GM12878 (cell line): ENCODE measurements at regions not wholly inside any gene's neighbourhood (a gene's known extent, or its start where the extent isn't known, plus 50 kb on each side); places are given as distances from the start of the nearest gene placed in this dataset.
A peak's percentile ranks its signal among the peaks of the same experiment; 100 is the strongest.

Source experiments
- ATAC-seq: fragments of 200-7000 bp; cut with Tn5 transposase; 3 replicates; pipeline ENCODE4 v1.9.1; 2020; ENCODE audit warnings: mild to moderate bottlenecking, moderate library complexity
- BruUV-seq: library from RNA; stranded (reverse); fragments of 400-500 nt; replicated peaks from 2 replicates; lab custom pipeline; 2021; lab: Mats Ljungman, UMichigan
- CTCF ChIA-PET: fragments of 300-600 bp; sonication (Branson Sonifier 250); formaldehyde crosslinking; extraction: SDS; loops from one replicate; lab custom pipeline; 2021; ENCODE audit warnings: inconsistent platforms; lab: Yijun Ruan, JAX
- POLR2A ChIA-PET: fragments of 350-600 bp; formaldehyde crosslinking; extraction: SDS; loops from one replicate; lab custom pipeline; 2021; ENCODE audit warnings: inconsistent platforms; lab: Charles Lee
- RAD21 ChIA-PET: fragments of 300-600 bp; sonication (Branson Sonifier 250); formaldehyde crosslinking; loops from one replicate; lab custom pipeline; 2023; ENCODE audit warnings: antibody characterized with exemption; ENCODE audit not compliant: unreplicated experiment; lab: Charles Lee
- SMC1A ChIA-PET: fragments of 300-600 bp; sonication (Branson Sonifier 250); formaldehyde crosslinking; loops from one replicate; lab custom pipeline; 2023; ENCODE audit not compliant: unreplicated experiment, uncharacterized antibody; lab: Charles Lee
- DNase-seq: peaks from one replicate; pipeline ENCODE4 v3.0.0-alpha.2; 2011; ENCODE audit warnings: low read depth, low spot score
- FAIRE-seq: peaks from 3 replicates; lab custom pipeline; 2011; peaks lifted over from hg19 to GRCh38; lab: Jason Lieb, UNC
- H2AFZ ChIP-seq: 2 replicates; pipeline ENCODE4 v1.6.0; 2011; ENCODE audit warnings: low read depth, low read length, control low read depth; ENCODE audit not compliant: control insufficient read depth
- H3K27ac ChIP-seq: 2 replicates; pipeline ENCODE4 v1.5.1; 2011; ENCODE audit warnings: control low read depth; ENCODE audit not compliant: control insufficient read depth, insufficient read depth
- H3K27me3 ChIP-seq, 2 experiments: replicated peaks in 1 of 2; 2 replicates each; pipeline versions ENCODE4 v1.6.0 to v1.6.1; 2011; ENCODE audit warnings: low read length in 1 of 2; ENCODE audit not compliant: control insufficient read depth in 2 of 2, insufficient read depth in 2 of 2
- H3K36me3 ChIP-seq, 2 experiments: 2 replicates each; pipeline ENCODE4 v1.5.1; 2011; ENCODE audit warnings: low read length in 1 of 2; ENCODE audit not compliant: control insufficient read depth in 2 of 2, insufficient read depth in 2 of 2
- H3K4me1 ChIP-seq: 2 replicates; pipeline ENCODE4 v1.6.1; 2011; ENCODE audit warnings: mild to moderate bottlenecking, low read length, moderate library complexity, mixed read lengths; ENCODE audit not compliant: control insufficient read depth, insufficient read depth
- H3K4me2 ChIP-seq: 2 replicates; pipeline ENCODE4 v1.6.0; 2011; ENCODE audit warnings: control low read depth; ENCODE audit not compliant: control insufficient read depth, insufficient read depth
- H3K4me3 ChIP-seq: fragments of 200-600 bp; sonication (generic); 2 replicates; pipeline ENCODE4 v1.5.1; 2016
- H3K79me2 ChIP-seq: 2 replicates; pipeline ENCODE4 v1.6.0; 2011; ENCODE audit warnings: low read length; ENCODE audit not compliant: control insufficient read depth, insufficient read depth
- H3K9ac ChIP-seq: 2 replicates; pipeline ENCODE4 v1.8.0; 2011; ENCODE audit warnings: low read length, control low read depth, mixed read lengths; ENCODE audit not compliant: control insufficient read depth, insufficient read depth
- H3K9me3 ChIP-seq: replicated peaks from 3 replicates; pipeline ENCODE4 v1.5.1; 2011; ENCODE audit warnings: mild to moderate bottlenecking, low read length; ENCODE audit not compliant: control insufficient read depth, insufficient read depth
- H4K20me1 ChIP-seq: 2 replicates; pipeline ENCODE4 v1.6.0; 2011; ENCODE audit not compliant: control insufficient read depth, insufficient read depth
- MEF2A ChIP-seq: IDR thresholded peaks from 2 replicates; pipeline ENCODE4 v1.6.1; 2011; ENCODE audit warnings: low read depth, mild to moderate bottlenecking, low read length, moderate library complexity; ENCODE audit not compliant: insufficient read depth
- NFIC ChIP-seq: IDR thresholded peaks from 2 replicates; pipeline ENCODE4 v1.6.1; 2012; ENCODE audit warnings: low read depth, mild to moderate bottlenecking, inconsistent platforms, low read length, moderate library complexity
- TBL1XR1 ChIP-seq: IDR thresholded peaks from 2 replicates; pipeline ENCODE4 v1.6.1; 2012; ENCODE audit warnings: low read depth, low read length, improper control_type of control experiment
- YBX1 ChIP-seq: fragments of 450-650 bp; IDR thresholded peaks from 2 replicates; pipeline ENCODE4 v1.6.1; 2016; ENCODE audit warnings: antibody characterized with exemption
- ZSCAN29 ChIP-seq: fragments of 450-650 bp; IDR thresholded peaks from 2 replicates; pipeline ENCODE4 v1.6.1; 2017; ENCODE audit warnings: mild to moderate bottlenecking, moderate library complexity
- WGBS: methylation state at CpG from one replicate; pipeline ENCODE4 v1.1.6; 2016; ENCODE audit warnings: low lambda C conversion rate; ENCODE audit not compliant: insufficient replicate concordance, insufficient coverage; ENCODE audit errors: missing lambda C conversion rate; 5-methylcytosine and 5-hydroxymethylcytosine counted together
- in situ Hi-C: fragments of 300-500 bp; cut with MboI; formaldehyde crosslinking; loops from 9 replicates; pipeline ENCODE4 v1.14.3; 2018; ENCODE audit warnings: mixed read lengths
- intact Hi-C: fragments of 100-400 bp; cut with micrococcal nuclease; formaldehyde crosslinking; loops from one replicate; pipeline ENCODE4 v1.14.2; 2022; ENCODE audit not compliant: unreplicated experiment
- TF ChIP-seq, protein P1 (sequence below): IDR thresholded peaks from 2 replicates; pipeline ENCODE4 v1.6.1; 2012; ENCODE audit warnings: low read depth, low read length, improper control_type of control experiment
- TF ChIP-seq, protein P2 (sequence below): IDR thresholded peaks from 2 replicates; pipeline ENCODE4 v1.6.1; 2012; ENCODE audit warnings: low read length, inconsistent platforms

DNA sequence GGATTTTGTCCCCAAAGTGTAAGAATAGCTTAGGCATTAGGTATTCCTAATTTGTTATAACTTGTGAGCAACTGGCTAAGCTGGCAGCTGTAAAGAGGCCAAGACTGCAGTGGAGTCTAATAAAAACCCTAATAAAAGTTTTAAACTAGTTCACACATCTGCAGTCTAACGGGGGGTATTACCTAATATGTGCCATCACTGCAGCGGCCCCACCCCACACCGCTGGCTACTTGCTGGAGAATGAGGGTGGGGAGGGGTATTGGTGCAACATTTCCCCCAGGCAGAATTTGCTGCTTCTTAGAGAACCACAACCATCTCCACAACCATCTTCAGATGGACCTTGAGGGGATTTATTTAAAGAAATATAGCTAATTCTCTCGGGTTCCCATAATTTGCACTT is 135.0 kb downstream of the ZC3H11B start:
- POLR2A ChIA-PET, result no interaction called here
- ATAC-seq (no peak), FAIRE-seq (no peak), DNase-seq (no peak)
- SMC1A ChIA-PET, result no interaction called here
- H4K20me1 ChIP-seq, result no peaks in the 10 kb centered on the region
- H3K27ac ChIP-seq, result no peak overlapping the region
- BruUV-seq, result no TSS peak
- H3K4me2 ChIP-seq, result no peak overlapping the region
- RAD21 ChIA-PET, result no interaction called here
- 98% methylated on average over 4 of the region's 4 CpGs for WGBS
- intact Hi-C loops, result loop anchor here (2.0 kb wide), 1 partner anchor 49 kb away; no protein-coding TSS in a partner anchor
- no peaks in the 10 kb centered on the region; the same call in 2 of the 3 replicates for H3K9me3 ChIP-seq
- CTCF ChIA-PET, result interaction anchor here (0.6 kb wide), 1 partner anchor 576 kb away, joined by 3 read pairs; no protein-coding TSS in a partner anchor
- no peak overlapping the region for H3K4me3 ChIP-seq
- peaks cover 18% of the 10 kb centered on the region for H3K4me1 ChIP-seq
- TF ChIP-seq, protein P1, sequence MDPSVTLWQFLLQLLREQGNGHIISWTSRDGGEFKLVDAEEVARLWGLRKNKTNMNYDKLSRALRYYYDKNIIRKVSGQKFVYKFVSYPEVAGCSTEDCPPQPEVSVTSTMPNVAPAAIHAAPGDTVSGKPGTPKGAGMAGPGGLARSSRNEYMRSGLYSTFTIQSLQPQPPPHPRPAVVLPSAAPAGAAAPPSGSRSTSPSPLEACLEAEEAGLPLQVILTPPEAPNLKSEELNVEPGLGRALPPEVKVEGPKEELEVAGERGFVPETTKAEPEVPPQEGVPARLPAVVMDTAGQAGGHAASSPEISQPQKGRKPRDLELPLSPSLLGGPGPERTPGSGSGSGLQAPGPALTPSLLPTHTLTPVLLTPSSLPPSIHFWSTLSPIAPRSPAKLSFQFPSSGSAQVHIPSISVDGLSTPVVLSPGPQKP, result no peak
- TF ChIP-seq TBL1XR1 (no peak), YBX1 (no peak)
- no peaks in the 10 kb centered on the region for H3K27me3 ChIP-seq
- H3K79me2 ChIP-seq, result no peaks in the 10 kb centered on the region
- H3K9ac ChIP-seq, result no peak overlapping the region
- H3K36me3 ChIP-seq, result no peaks in the 10 kb centered on the region
- no peak overlapping the region for H2AFZ ChIP-seq
- in situ Hi-C loops, result no loop called here

DNA sequence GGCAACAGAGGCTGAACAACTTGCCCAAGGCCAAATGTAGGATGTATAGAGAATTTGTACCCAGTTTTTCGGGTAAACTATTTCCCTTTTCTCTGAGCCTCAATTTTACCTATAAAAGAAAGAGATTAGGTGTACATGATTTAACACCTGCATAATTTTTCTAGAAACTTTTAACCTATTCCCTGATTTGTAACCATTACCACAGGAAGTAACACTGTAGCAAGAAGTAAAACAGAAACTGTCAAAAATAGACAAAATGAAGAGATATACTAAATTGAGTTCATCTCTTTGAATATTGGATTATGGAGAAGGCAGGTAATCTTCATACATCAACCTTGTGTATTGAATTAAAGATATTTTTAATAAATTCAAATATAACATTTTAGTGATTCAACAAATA is 136.2 kb downstream of the ZC3H11B start:
- Histone ChIP-seq H2AFZ (no peak overlapping the region), H3K4me1 (peaks cover 18% of the 10 kb centered on the region), H4K20me1 (no peaks in the 10 kb centered on the region), H3K79me2 (no peaks in the 10 kb centered on the region), H3K27ac (no peak overlapping the region), H3K9ac (no peak overlapping the region), H3K27me3 (no peaks in the 10 kb centered on the region), H3K4me2 (peak overlapping the region; percentile 32), H3K36me3 (no peaks in the 10 kb centered on the region), H3K9me3 (no peaks in the 10 kb centered on the region; the same call in 2 of the 3 replicates), H3K4me3 (no peak overlapping the region)
- in situ Hi-C loops (no loop called here), intact Hi-C loops (loop anchor here (2.0 kb wide), 1 partner anchor 48 kb away; no protein-coding TSS in a partner anchor)
- ChIA-PET SMC1A (interaction anchor here (0.6 kb wide), 1 partner anchor 18 kb away, joined by 3 read pairs; no protein-coding TSS in a partner anchor), CTCF (interaction anchor here (1.1 kb wide), 1 partner anchor 347 kb away, joined by 3 read pairs; no protein-coding TSS in a partner anchor), POLR2A (no interaction called here), RAD21 (no interaction called here)
- ATAC-seq (peak; percentile 21), FAIRE-seq (no peak), DNase-seq (no peak)
- TF ChIP-seq NFIC (peak; percentile 56), MEF2A (peak; percentile 74), ZSCAN29 (no peak)
- TF ChIP-seq, protein P2, sequence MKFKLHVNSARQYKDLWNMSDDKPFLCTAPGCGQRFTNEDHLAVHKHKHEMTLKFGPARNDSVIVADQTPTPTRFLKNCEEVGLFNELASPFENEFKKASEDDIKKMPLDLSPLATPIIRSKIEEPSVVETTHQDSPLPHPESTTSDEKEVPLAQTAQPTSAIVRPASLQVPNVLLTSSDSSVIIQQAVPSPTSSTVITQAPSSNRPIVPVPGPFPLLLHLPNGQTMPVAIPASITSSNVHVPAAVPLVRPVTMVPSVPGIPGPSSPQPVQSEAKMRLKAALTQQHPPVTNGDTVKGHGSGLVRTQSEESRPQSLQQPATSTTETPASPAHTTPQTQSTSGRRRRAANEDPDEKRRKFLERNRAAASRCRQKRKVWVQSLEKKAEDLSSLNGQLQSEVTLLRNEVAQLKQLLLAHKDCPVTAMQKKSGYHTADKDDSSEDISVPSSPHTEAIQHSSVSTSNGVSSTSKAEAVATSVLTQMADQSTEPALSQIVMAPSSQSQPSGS, result peak; percentile 40; the same call in 1 of the 2 replicates
- no TSS peak for BruUV-seq
- 92% methylated on average over 1 of the region's 1 CpG for WGBS
